ENCODE measurements at regions not wholly inside any gene's neighbourhood (a gene's known extent, or its start where the extent isn't known, plus 50 kb on each side); places are given as distances from the start of the nearest gene placed in this dataset.

DNA sequence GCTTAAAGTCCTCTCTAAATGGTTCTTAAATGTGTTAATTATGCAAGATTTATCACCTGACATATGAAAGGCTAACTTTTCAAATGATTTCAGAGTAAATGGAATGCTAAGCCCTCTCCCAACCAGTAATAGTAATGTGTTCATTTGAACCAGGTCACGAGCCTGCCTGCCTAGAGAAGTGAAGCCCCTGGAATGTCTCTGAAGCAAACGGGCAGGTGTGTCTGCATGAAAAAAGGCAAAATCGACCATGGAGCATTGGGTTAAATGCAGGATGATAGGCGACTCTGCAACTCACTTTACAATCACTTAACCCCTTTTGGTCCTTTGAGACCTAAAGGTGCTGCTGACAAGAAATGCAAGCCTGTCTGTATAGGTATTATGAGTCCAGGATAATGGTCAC lies 798.4 kb upstream of the ACVR2A start (continued):
- TF ChIP-seq ZNF626 (tag by site-specific recombination; IDR thresholded peaks at IDR 0.05) (no peak), SP3 (tag by site-specific recombination; IDR thresholded peaks at IDR 0.05) (no peak), PRDM6 (tag by site-specific recombination; IDR thresholded peaks at IDR 0.05) (no peak), ZNF221 (tag by site-specific recombination; IDR thresholded peaks at IDR 0.05; ENCODE audit: borderline replicate concordance) (no peak), ZNF629 (tag by site-specific recombination; IDR thresholded peaks at IDR 0.05) (no peak), ZNF404 (tag by site-specific recombination; IDR thresholded peaks at IDR 0.05) (no peak)

DNA sequence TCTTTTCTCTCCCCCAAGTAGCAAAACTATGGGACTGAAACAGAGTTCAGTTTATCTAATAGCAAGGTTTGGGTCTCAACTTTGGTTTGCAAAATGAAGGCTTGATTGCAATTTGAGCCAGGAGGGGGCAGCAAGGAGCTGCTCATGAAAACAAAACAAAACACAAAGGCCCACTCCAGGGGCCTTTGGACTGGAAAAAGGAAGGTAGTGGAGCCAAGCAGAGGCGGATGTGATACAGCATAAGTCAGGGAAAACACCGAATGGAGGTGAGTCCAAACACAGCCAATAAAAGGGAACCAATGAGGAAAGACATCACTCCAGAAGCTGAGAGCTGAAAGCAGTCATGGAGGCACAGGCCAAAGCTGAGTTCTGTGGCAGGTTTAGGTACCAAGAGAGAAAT lies 799.7 kb upstream of the ACVR2A start:
- POLR2A ChIA-PET, result no interaction called here
- Histone ChIP-seq H3K27ac (ENCODE audit: extremely low read depth, low read depth, low read length) (no peak overlapping the region), H3K4me1 (ENCODE audit: control insufficient read depth, insufficient read depth, low read length) (no peaks in the 10 kb centered on the region), H3K36me3 (ENCODE audit: control insufficient read depth in 2 of 2, insufficient read depth in 1 of 2, low read length in 2 of 2) (no peaks in the 10 kb centered on the region), H3K4me3 (ENCODE audit: low read depth, low read length) (no peak overlapping the region), H3K9me3 (ENCODE audit: control insufficient read depth, insufficient read depth, low read depth, low read length) (no peaks in the 10 kb centered on the region)
- TF ChIP-seq ZNF654 (tag by site-specific recombination; IDR thresholded peaks at IDR 0.05; ENCODE audit: low read depth) (peak; percentile 41; the same call in 1 of the 2 replicates), CTCF (tag by site-specific recombination; IDR thresholded peaks at IDR 0.05) (0 out of 2 replicates have a peak, but pooled peaks have one; percentile 27), ZNF791 (tag by site-specific recombination; IDR thresholded peaks at IDR 0.05) (no peak), ZNF155 (tag by site-specific recombination; IDR thresholded peaks at IDR 0.05) (no peak)
- CTCF ChIA-PET, result interaction anchor here (0.6 to 2.8 kb wide), 30 partner anchors 11 to 1371 kb away, joined by 3 to 15 read pairs (median 4); no protein-coding TSS in a partner anchor

- POLR2A ChIA-PET, result no interaction called here
- Histone ChIP-seq H3K4me3 (ENCODE audit: low read depth, low read length) (no peak overlapping the region), H3K27ac (ENCODE audit: extremely low read depth, low read depth, low read length) (no peak overlapping the region), H3K36me3 (ENCODE audit: control insufficient read depth in 2 of 2, insufficient read depth in 1 of 2, low read length in 2 of 2) (no peaks in the 10 kb centered on the region), H3K9me3 (ENCODE audit: control insufficient read depth, insufficient read depth, low read depth, low read length) (no peaks in the 10 kb centered on the region), H3K4me1 (ENCODE audit: control insufficient read depth, insufficient read depth, low read length) (no peaks in the 10 kb centered on the region)
- CTCF ChIA-PET, result interaction anchor here (0.6 to 1.4 kb wide), 3 partner anchors 11 to 307 kb away, joined by 3 to 4 read pairs (median 4); no protein-coding TSS in a partner anchor
- TF ChIP-seq ZBTB49 (tag by site-specific recombination; IDR thresholded peaks at IDR 0.05; ENCODE audit: low read depth), result no peak
- TF ChIP-seq OVOL3 (tag by site-specific recombination; IDR thresholded peaks at IDR 0.05), result no peak
- TF ChIP-seq ZNF692 (tag by site-specific recombination; IDR thresholded peaks at IDR 0.05), result no peak
- no peak for TF ChIP-seq ZNF174 (tag by site-specific recombination; IDR thresholded peaks at IDR 0.05)
- no peak for TF ChIP-seq ZNF37A (tag by site-specific recombination; IDR thresholded peaks at IDR 0.05)
- TF ChIP-seq ZNF423 (tag by site-specific recombination; IDR thresholded peaks at IDR 0.05), result no peak
- TF ChIP-seq ZNF214 (tag by site-specific recombination; IDR thresholded peaks at IDR 0.05; ENCODE audit: borderline replicate concordance), result no peak
- TF ChIP-seq ZNF221 (tag by site-specific recombination; IDR thresholded peaks at IDR 0.05; ENCODE audit: borderline replicate concordance), result no peak
- no peak for TF ChIP-seq ZNF558 (tag by site-specific recombination; IDR thresholded peaks at IDR 0.05)
- TF ChIP-seq TSHZ1 (tag by site-specific recombination; IDR thresholded peaks at IDR 0.05; ENCODE audit: borderline replicate concordance), result no peak
- no peak for TF ChIP-seq ZNF416 (tag by site-specific recombination; IDR thresholded peaks at IDR 0.05)
- TF ChIP-seq ZNF596 (tag by site-specific recombination; IDR thresholded peaks at IDR 0.05), result no peak
- TF ChIP-seq PBX3 (CRISPR knock-in tag; IDR thresholded peaks at IDR 0.05), result no peak
Observed at GRCh38 chr2:147041121-147041494, 803.7 kb upstream of the ACVR2A start.

Measured in HEK293 (cell line).